ENCODE measurements at regions not wholly inside any gene's neighbourhood (a gene's known extent, or its start where the extent isn't known, plus 50 kb on each side); places are given as distances from the start of the nearest gene placed in this dataset.

DNA sequence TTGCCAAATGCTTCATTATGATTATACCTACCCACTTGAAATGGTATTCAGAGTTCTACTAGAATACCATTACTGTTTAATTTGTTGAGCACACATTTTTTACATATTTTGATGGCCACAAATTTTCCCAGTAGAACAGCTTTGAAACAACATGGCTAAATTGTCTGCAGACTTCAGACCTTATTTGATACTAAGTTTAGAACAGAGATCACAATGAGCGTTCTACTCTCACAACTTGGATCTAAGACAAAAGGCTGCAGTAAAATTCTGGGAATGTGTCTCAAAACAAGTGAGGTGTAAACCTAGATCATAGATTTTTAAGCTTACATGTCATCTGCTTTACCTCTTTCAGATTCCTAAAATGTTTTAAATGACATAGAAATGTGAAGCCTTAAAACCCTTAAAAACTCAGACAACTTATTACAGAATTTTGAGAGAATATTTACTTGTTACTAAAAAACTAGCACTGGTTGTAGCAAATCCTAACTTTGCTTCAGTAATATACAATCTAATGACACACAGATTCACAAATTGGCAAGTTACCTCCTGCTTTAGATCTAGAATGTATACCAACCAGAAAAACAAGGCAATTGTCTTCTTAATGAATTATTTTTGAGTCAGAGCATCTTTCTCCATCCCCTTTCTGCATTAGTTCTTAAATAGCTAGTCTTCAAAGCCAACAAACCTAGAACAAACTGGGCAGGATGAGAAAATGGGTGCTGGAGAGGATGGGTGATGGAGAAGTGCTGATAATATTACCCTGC is 243.3 kb downstream of the SLC7A11 start:
- no peaks in the 10 kb centered on the region for H3K27me3 ChIP-seq (replicated peaks)
- H3K27ac ChIP-seq, result no peak overlapping the region
- in situ Hi-C loops (cut with HindIII; ENCODE audit: low pct_ligation_motif_present, low sequenced_read_pairs), result no loop called here
- H3K4me3 ChIP-seq (ENCODE audit: low read depth, low read length), result no peak overlapping the region
- H3K36me3 ChIP-seq (replicated peaks), result no peaks in the 10 kb centered on the region
- peak; percentile 7 for DNase-seq
- TF ChIP-seq, protein P1, sequence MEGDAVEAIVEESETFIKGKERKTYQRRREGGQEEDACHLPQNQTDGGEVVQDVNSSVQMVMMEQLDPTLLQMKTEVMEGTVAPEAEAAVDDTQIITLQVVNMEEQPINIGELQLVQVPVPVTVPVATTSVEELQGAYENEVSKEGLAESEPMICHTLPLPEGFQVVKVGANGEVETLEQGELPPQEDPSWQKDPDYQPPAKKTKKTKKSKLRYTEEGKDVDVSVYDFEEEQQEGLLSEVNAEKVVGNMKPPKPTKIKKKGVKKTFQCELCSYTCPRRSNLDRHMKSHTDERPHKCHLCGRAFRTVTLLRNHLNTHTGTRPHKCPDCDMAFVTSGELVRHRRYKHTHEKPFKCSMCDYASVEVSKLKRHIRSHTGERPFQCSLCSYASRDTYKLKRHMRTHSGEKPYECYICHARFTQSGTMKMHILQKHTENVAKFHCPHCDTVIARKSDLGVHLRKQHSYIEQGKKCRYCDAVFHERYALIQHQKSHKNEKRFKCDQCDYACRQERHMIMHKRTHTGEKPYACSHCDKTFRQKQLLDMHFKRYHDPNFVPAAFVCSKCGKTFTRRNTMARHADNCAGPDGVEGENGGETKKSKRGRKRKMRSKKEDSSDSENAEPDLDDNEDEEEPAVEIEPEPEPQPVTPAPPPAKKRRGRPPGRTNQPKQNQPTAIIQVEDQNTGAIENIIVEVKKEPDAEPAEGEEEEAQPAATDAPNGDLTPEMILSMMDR (IDR thresholded peaks at IDR 0.05; ENCODE audit: low read depth, low read length, missing control alignments), result no peak

DNA sequence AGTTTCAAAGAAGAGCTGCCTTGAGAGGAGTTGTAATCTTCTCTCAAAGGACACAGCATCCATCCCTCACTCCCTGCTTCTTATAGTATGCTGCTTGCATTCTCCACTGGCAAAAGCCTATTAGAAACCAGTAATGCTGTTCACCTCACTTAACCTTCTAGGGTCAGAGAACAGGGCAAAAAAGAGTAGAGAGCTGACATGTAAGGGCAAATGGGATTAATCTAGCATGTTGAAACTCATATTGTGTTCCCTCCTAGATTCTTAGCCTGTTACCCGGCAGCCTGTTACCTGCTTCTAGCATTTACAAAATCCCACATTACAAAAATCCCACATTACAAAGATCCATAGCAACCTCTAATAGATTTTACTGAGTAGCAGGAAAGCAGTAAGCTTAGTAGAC is 244.7 kb downstream of the SLC7A11 start:
- no peak for DNase-seq
- H3K27ac ChIP-seq, result no peak overlapping the region
- in situ Hi-C loops (cut with HindIII; ENCODE audit: low pct_ligation_motif_present, low sequenced_read_pairs), result no loop called here
- no peaks in the 10 kb centered on the region for H3K36me3 ChIP-seq (replicated peaks)
- TF ChIP-seq, protein P1 (IDR thresholded peaks at IDR 0.05; ENCODE audit: low read depth, low read length, missing control alignments), result no peak
- no peaks in the 10 kb centered on the region for H3K27me3 ChIP-seq (replicated peaks)
- H3K4me3 ChIP-seq (ENCODE audit: low read depth, low read length), result no peak overlapping the region

- Histone ChIP-seq H3K27ac (no peak overlapping the region), H3K27me3 (replicated peaks) (no peaks in the 10 kb centered on the region), H3K4me3 (ENCODE audit: low read depth, low read length) (no peak overlapping the region), H3K36me3 (replicated peaks) (no peaks in the 10 kb centered on the region)
- TF ChIP-seq, protein P1 (IDR thresholded peaks at IDR 0.05; ENCODE audit: low read depth, low read length, missing control alignments), result no peak
- DNase-seq, result peak; percentile 9
- in situ Hi-C loops (cut with HindIII; ENCODE audit: low pct_ligation_motif_present, low sequenced_read_pairs), result no loop called here
Observed at GRCh38 chr4:137994853-137995252, 247.3 kb downstream of the SLC7A11 start.

DNA sequence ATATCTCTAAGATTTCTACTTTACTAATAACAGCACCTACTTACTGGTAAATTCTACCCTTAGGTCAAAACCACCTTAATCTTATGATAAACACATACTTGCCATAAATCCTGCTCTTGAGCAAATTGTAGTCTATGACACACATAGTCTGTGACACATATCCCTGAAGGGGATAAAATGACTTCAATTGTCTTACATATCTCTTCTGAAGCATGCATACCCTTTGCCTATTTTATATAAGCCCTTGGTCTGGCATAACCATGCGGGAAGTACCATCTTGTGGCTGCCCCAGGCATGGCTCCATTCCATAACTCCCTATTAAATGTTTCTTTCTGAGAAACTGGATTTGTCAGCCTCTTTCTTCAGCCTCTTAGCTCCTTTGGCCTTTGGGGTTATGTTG is 248.9 kb downstream of the SLC7A11 start:
- Histone ChIP-seq H3K4me3 (ENCODE audit: low read depth, low read length) (no peak overlapping the region), H3K27ac (no peak overlapping the region), H3K36me3 (replicated peaks) (no peaks in the 10 kb centered on the region), H3K27me3 (replicated peaks) (no peaks in the 10 kb centered on the region)
- TF ChIP-seq, protein P1 (IDR thresholded peaks at IDR 0.05; ENCODE audit: low read depth, low read length, missing control alignments), result no peak
- in situ Hi-C loops (cut with HindIII; ENCODE audit: low pct_ligation_motif_present, low sequenced_read_pairs), result no loop called here
- DNase-seq, result no peak

DNA sequence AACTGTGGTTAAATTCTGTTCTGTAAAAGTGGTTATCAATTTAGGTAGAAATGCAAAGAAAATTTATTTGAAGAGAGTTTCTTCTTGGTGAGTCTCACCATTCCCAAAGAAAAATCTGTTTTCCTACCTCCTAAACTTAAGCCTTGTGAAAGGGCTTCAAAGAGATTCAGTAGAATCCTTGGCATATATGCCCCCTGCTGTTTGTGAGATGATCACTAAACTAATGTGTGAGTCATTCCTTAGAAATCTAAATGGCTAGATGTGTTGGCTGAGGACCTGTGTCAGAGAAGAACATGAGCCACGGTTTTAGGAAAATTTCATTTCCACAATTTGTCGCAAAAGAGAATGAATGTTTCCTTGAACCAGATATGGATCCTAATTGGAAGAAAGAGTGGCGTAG is 260.9 kb downstream of the SLC7A11 start:
- no peak overlapping the region for H3K27ac ChIP-seq
- no peaks in the 10 kb centered on the region for H3K27me3 ChIP-seq (replicated peaks)
- in situ Hi-C loops (cut with HindIII; ENCODE audit: low pct_ligation_motif_present, low sequenced_read_pairs), result no loop called here
- H3K36me3 ChIP-seq (replicated peaks), result no peaks in the 10 kb centered on the region
- H3K4me3 ChIP-seq (ENCODE audit: low read depth, low read length), result no peak overlapping the region
- TF ChIP-seq, protein P1 (IDR thresholded peaks at IDR 0.05; ENCODE audit: low read depth, low read length, missing control alignments), result peak; percentile 22
- peak; percentile 40 for DNase-seq

- no peaks in the 10 kb centered on the region for H3K27me3 ChIP-seq (replicated peaks)
- no peak overlapping the region for H3K4me3 ChIP-seq (ENCODE audit: low read depth, low read length)
- H3K27ac ChIP-seq, result no peak overlapping the region
- TF ChIP-seq, protein P1 (IDR thresholded peaks at IDR 0.05; ENCODE audit: low read depth, low read length, missing control alignments), result no peak
- no peak for DNase-seq
- H3K36me3 ChIP-seq (replicated peaks), result no peaks in the 10 kb centered on the region
- in situ Hi-C loops (cut with HindIII; ENCODE audit: low pct_ligation_motif_present, low sequenced_read_pairs), result no loop called here
Observed at GRCh38 chr4:137980641-137981040, 261.5 kb downstream of the SLC7A11 start.
